GF-D8 (cell line): ENCODE measurements at regions not wholly inside any gene's neighbourhood (a gene's known extent, or its start where the extent isn't known, plus 50 kb on each side); places are given as distances from the start of the nearest gene placed in this dataset.

Experiments used
- DNase-seq: peaks from one replicate; lab custom pipeline; 2025; lab: John Stamatoyannopoulos, UW

- DNase-seq = no peak
These were observed 906.1 kb upstream of the SLC39A10 start for GRCh38 chr2:194750926-194751325.

GRCh38 chr2:194745557-194746146 is 911.4 kb upstream of the SLC39A10 start:
- no peak for DNase-seq

DNA sequence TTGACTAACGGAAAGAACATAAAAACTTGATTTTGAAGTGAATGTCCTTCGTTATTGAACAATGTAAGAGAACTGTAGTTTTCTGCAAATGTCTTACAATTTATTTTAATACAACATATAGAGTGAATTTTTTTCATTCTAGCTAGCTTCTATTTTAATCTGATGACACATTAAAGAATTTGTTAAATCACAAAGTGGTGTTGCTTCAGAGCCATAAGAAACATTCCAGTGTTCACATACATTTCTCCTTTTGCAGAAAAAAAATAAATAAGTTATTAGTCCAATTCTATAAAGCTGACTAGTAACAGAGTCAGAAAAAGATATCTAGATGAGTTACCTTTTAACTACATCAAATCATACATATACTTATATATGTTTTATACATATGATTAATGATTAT is 914.3 kb upstream of the SLC39A10 start:
- no peak for DNase-seq

DNA sequence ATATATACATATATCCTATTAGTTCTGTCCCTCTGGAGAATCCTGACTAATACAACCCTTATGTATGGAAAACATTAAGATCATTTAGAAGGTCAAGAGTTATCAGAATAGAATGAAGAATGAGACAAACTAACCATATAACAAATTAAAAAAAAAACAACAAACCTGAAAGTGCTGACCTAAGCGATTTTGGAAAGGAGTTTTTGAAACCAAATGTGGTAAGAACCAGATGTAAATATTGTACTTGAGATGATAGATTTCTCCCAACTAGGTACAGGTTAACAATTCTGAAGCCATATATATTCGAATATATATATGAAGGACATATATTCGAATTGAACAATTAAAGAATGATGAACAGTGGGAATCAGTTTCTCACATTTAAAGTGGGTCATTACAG is 917.8 kb upstream of the SLC39A10 start:
- no peak for DNase-seq

- DNase-seq = no peak
These were observed 921.0 kb upstream of the SLC39A10 start for GRCh38 chr2:194735837-194736542.

DNA sequence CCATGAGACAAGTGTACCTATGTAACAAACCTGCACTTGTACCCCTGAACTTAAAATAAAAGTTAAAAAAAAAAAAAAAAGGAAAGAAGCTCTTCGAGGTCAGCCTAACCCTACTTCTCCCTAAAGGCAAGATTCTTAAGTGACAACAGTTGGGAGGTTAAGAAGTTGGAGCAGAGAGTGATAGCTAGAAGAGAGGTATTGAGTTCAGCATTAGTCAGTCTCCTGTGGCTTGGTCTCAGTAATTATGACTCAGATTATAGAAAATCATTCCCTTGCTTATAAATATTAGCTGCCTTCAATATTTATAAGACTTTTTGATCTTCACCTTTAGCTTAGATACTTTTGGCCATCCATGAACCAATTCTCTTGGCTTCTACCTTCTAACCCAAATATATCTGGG is 926.8 kb upstream of the SLC39A10 start:
- no peak for DNase-seq

DNA sequence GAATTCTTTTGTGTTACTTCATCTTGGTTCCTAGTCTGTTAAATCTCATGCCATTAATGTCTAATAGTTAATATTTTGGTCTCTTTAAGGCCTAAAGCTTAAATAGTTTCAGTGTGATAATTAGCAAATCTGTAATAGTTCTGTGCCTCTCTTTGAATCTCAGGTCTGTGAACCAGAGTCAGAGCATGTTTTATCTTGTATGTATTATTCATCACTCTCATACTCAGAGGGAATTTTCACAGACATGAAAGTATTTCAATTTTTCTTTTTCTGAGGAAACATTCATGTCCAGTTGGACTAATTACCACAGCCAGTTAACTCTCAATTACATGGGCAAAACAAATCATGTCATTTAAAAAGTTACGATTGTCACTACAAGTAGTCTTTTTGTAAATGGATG is 931.9 kb upstream of the SLC39A10 start:
- no peak for DNase-seq

DNA sequence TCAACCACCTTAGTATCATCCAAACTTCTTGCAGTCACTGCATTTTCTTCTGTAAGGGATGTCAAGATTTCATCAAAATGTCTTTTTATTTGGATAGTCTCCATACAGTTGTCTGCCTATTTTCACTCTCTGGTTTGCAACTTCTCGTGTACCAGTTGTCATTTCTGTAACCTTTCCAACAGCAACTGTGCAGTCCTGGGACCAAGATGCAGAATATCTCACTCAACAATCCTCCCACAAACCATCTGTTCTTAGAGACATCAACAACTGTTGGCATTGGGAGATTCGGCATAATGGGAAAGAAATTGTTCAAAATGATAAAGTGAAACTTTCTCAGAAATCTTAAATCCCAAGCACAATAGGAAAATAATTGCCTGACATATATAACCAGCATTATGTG is 933.6 kb upstream of the SLC39A10 start:
- DNase-seq = no peak

DNA sequence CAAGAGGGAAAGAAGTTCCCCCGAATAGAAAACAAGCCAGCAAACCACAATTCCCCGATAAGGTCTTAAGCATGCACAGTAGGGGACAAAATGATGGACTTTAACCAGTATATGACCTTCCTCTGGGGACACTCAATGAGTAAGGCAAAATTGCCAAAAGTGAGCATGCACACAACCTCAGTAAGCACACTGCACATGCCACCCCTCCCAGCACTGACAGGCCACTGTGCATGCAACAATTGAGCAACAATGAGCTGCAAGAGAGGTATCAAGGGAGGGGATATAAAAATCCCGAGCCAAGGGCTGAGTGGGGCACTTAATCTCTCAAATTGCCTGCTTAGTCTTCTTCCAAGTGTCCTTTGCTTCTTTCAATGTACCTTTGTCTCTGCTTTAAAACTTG is 935.8 kb upstream of the SLC39A10 start:
- no peak for DNase-seq

DNA sequence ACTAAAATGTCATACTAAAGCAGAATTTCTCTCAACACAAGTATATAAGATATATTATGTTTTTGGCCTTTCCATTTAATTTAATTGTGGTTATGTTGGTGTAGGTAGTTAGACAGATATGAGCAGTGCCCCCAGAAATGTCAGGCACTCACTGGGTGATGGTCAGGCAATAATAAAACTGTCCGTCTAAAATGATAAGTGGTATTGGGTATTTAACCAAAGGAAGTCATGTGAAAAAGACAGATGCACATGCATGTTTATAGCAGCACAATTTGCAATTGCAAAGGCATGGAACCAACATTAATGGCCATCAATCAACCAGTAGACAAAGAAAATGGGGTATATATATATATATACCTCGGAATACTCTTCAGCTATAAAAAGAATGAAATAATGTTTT is 936.6 kb upstream of the SLC39A10 start:
- DNase-seq = no peak

GRCh38 chr2:194718881-194719280 is 938.1 kb upstream of the SLC39A10 start:
- DNase-seq = no peak

GRCh38 chr2:194714541-194714940 is 942.5 kb upstream of the SLC39A10 start:
- DNase-seq = no peak

DNA sequence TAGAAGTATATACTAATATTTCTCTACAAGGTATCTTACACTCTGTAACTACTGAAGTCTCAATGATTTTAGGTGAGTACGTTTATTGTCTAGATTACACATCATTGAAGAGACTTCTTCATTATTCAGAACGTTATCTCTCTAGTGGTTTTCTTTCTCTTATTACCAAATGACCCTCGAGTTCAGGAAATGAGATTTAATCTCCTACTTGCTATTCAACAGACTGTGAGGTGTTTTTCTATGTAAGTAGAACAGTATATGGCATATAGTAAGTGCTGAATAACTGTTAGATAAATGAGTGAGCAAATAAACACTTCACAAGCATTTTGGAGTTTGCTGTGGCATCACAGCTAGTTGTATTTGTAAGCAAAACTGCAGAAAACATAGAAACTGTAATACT is 947.2 kb upstream of the SLC39A10 start:
- DNase-seq = no peak

GRCh38 chr2:194706179-194706578 is 950.8 kb upstream of the SLC39A10 start:
- no peak for DNase-seq

DNA sequence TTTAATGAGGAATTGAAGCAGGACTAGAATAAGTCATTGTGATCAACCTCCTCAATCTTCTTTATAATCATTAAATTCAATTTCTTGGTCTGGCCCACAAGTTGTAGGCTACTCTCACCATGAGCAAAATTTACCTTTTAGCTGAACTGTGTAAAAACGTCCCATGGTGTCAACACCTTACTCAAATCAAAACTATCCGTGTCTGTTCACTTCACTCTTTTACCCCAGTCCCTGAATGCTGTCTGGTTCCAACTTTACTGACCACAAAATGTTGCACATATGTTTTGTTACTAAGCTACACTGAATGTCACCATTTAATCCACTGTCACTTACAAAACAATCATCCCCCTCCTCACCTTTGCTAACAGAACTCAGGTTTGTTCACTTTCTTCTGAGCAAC is 951.6 kb upstream of the SLC39A10 start:
- no peak for DNase-seq

GRCh38 chr2:194700726-194701125 is 956.3 kb upstream of the SLC39A10 start:
- no peak for DNase-seq

GRCh38 chr2:194700116-194700515 is 956.9 kb upstream of the SLC39A10 start:
- DNase-seq = no peak

- no peak for DNase-seq
These were observed 959.0 kb upstream of the SLC39A10 start for GRCh38 chr2:194698012-194698411.

DNA sequence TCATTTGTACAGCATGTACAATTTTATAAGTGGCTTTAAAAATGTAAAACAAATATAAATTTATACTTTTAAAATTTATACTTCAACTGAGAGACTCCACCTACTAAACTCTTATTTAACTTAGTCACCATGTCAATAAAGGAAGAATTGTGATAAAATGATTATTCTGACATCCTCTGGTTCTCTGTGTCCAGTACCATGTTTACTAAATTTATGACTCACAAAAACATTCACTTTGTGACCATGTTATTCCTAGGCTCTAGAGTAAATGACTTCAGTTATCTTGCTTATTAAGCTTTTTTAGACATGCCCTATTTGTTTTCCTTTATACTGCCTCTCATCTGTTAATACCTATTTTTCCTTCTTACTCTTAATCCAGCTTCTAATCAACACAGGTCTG is 959.6 kb upstream of the SLC39A10 start:
- DNase-seq = no peak

- DNase-seq = no peak
These were observed 960.3 kb upstream of the SLC39A10 start for GRCh38 chr2:194696690-194697089.

- DNase-seq = no peak
These were observed 970.5 kb upstream of the SLC39A10 start for GRCh38 chr2:194686569-194686968.

DNA sequence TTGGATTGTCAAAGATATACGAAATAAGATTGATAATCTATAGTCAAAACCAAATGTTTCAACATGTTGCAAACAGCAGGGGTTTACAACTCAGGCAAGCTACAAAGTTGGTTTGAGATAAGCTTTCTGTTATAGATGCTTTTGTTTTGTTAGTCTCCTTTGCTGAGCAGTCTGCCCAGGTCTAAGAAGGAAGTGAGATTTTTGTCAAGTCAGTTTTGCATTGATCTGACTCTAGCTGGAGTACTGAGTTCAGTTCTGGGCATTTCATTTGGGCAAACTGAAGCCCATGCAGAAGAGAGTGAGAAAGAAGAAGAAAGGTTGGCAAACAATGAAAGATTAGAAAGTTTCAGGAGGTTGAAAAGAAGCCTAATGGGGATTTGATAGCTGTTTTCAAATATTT is 983.0 kb upstream of the SLC39A10 start:
- DNase-seq = no peak

- DNase-seq = no peak
These were observed 984.0 kb upstream of the SLC39A10 start for GRCh38 chr2:194672994-194673393.

GRCh38 chr2:194661431-194661830 is 995.6 kb upstream of the SLC39A10 start:
- no peak for DNase-seq
